ENCODE measurements at regions not wholly inside any gene's neighbourhood (a gene's known extent, or its start where the extent isn't known, plus 50 kb on each side); places are given as distances from the start of the nearest gene placed in this dataset.

GRCh38 chr9:134239130-134239903, 75.0 kb upstream of the RNU6ATAC start:
- no peak for ATAC-seq (ENCODE audit: poor library complexity)
- TF ChIP-seq CTCF (IDR thresholded peaks at IDR 0.05) = no peak
- no peaks in the 10 kb centered on the region for H3K27me3 ChIP-seq (ENCODE audit: control insufficient read depth in 1 of 2, insufficient read depth in 2 of 2, low read length in 2 of 2)
- intact Hi-C loops (cut with DNase I, micrococcal nuclease) = no loop called here
- H3K4me3 ChIP-seq (ENCODE audit: low read length) = no peak overlapping the region
- H3K36me3 Mint-ChIP-seq (ENCODE audit: low read depth) = no peaks in the 10 kb centered on the region
- peaks cover 14% of the 10 kb centered on the region for H3K4me1 Mint-ChIP-seq (ENCODE audit: low read depth)
- no peak overlapping the region for H3K4me3 Mint-ChIP-seq
- H3K9me3 ChIP-seq (ENCODE audit: control insufficient read depth in 1 of 2, insufficient read depth in 1 of 2, low read length in 2 of 2) = peaks cover 0 to 6% of the 10 kb centered on the region in 2 experiments
- ChIA-PET POLR2A (no interaction called here), CTCF (no interaction called here)
- no peaks in the 10 kb centered on the region for H3K36me3 ChIP-seq (ENCODE audit: insufficient read depth, low read length)
- peaks cover 11% of the 10 kb centered on the region for H3K4me1 ChIP-seq (ENCODE audit: insufficient read depth, low read length)
- no peaks in the 10 kb centered on the region for H3K27me3 Mint-ChIP-seq
- H3K9me3 Mint-ChIP-seq = no peaks in the 10 kb centered on the region
- H3K27ac ChIP-seq (ENCODE audit: low read depth in 1 of 2, low read length in 2 of 2) = no peak overlapping the region
- H3K27ac Mint-ChIP-seq = no peak overlapping the region
- no peak for DNase-seq

GRCh38 chr9:134239939-134240338, 75.6 kb upstream of the RNU6ATAC start:
- peaks cover 11% of the 10 kb centered on the region for H3K4me1 ChIP-seq (ENCODE audit: insufficient read depth, low read length)
- peaks cover 0 to 6% of the 10 kb centered on the region in 2 experiments for H3K9me3 ChIP-seq (ENCODE audit: control insufficient read depth in 1 of 2, insufficient read depth in 1 of 2, low read length in 2 of 2)
- no peak for TF ChIP-seq CTCF (IDR thresholded peaks at IDR 0.05)
- no peak overlapping the region for H3K27ac ChIP-seq (ENCODE audit: low read depth in 1 of 2, low read length in 2 of 2)
- no peak for DNase-seq
- H3K36me3 ChIP-seq (ENCODE audit: insufficient read depth, low read length) = no peaks in the 10 kb centered on the region
- Mint-ChIP-seq H3K9me3 (no peaks in the 10 kb centered on the region), H3K27me3 (no peaks in the 10 kb centered on the region), H3K4me3 (no peak overlapping the region), H3K4me1 (ENCODE audit: low read depth) (peaks cover 16% of the 10 kb centered on the region), H3K27ac (no peak overlapping the region), H3K36me3 (ENCODE audit: low read depth) (no peaks in the 10 kb centered on the region)
- ATAC-seq (ENCODE audit: poor library complexity) = no peak
- ChIA-PET CTCF (no interaction called here), POLR2A (no interaction called here)
- intact Hi-C loops (cut with DNase I, micrococcal nuclease) = no loop called here
- H3K4me3 ChIP-seq (ENCODE audit: low read length) = no peak overlapping the region
- no peaks in the 10 kb centered on the region for H3K27me3 ChIP-seq (ENCODE audit: control insufficient read depth in 1 of 2, insufficient read depth in 2 of 2, low read length in 2 of 2)

GRCh38 chr9:134240361-134240760, 76.0 kb upstream of the RNU6ATAC start:
- no peak overlapping the region for H3K4me3 ChIP-seq (ENCODE audit: low read length)
- no peak overlapping the region for H3K27ac ChIP-seq (ENCODE audit: low read depth in 1 of 2, low read length in 2 of 2)
- H3K9me3 Mint-ChIP-seq = no peaks in the 10 kb centered on the region
- DNase-seq (no peak), ATAC-seq (ENCODE audit: poor library complexity) (no peak)
- H3K36me3 Mint-ChIP-seq (ENCODE audit: low read depth) = no peaks in the 10 kb centered on the region
- H3K4me1 Mint-ChIP-seq (ENCODE audit: low read depth) = peaks cover 18% of the 10 kb centered on the region
- TF ChIP-seq CTCF (IDR thresholded peaks at IDR 0.05) = no peak
- H3K4me1 ChIP-seq (ENCODE audit: insufficient read depth, low read length) = peaks cover 11% of the 10 kb centered on the region
- H3K27me3 Mint-ChIP-seq = no peaks in the 10 kb centered on the region
- no peak overlapping the region for H3K4me3 Mint-ChIP-seq
- H3K27ac Mint-ChIP-seq = no peak overlapping the region
- peaks cover 0 to 6% of the 10 kb centered on the region in 2 experiments for H3K9me3 ChIP-seq (ENCODE audit: control insufficient read depth in 1 of 2, insufficient read depth in 1 of 2, low read length in 2 of 2)
- no peaks in the 10 kb centered on the region for H3K27me3 ChIP-seq (ENCODE audit: control insufficient read depth in 1 of 2, insufficient read depth in 2 of 2, low read length in 2 of 2)
- no peaks in the 10 kb centered on the region for H3K36me3 ChIP-seq (ENCODE audit: insufficient read depth, low read length)
- intact Hi-C loops (cut with DNase I, micrococcal nuclease) = no loop called here
- POLR2A ChIA-PET = no interaction called here
- CTCF ChIA-PET = no interaction called here

All from CD4-positive, alpha-beta T cell (primary cell).